Adrenal gland (tissue), 9 donors: ENCODE measurements at regions not wholly inside any gene's neighbourhood (a gene's known extent, or its start where the extent isn't known, plus 50 kb on each side); places are given as distances from the start of the nearest gene placed in this dataset.

Experiments
- DNase-seq, 7 donors: peaks; one replicate each; pipeline ENCODE4 v3.0.0-alpha.2; 2019 to 2020
- H3K27ac ChIP-seq, 5 donors: fragments of 200-600 bp; sonication (generic) in 4 of 5; 1 replicate in 3 of 5; 2 replicates in 2 of 5; pipeline versions ENCODE4 v1.5.1 to v1.8.0; 2016 to 2020; ENCODE audit warnings: mild to moderate bottlenecking in 1 of 5
- H3K27me3 ChIP-seq: fragments of 200-600 bp; 2 replicates; pipeline ENCODE4 v1.8.0; 2021
- H3K36me3 ChIP-seq, 2 donors: fragments of 200-600 bp; replicated peaks in 1 of 2; 1 replicate in 1 of 2; 2 replicates in 1 of 2; pipeline versions ENCODE4 v1.5.1 to v1.8.0; 2018 to 2022
- H3K4me1 ChIP-seq, 2 donors: fragments of 200-600 bp; replicated peaks in 1 of 2; 1 replicate in 1 of 2; 2 replicates in 1 of 2; pipeline versions ENCODE4 v1.5.1 to v1.8.0; 2018 to 2021
- H3K4me3 ChIP-seq, 4 donors: fragments of 200-600 bp; sonication (generic) in 3 of 4; one replicate each; pipeline ENCODE4 v1.5.1; 2016 to 2018
- H3K9me3 ChIP-seq, 3 donors: fragments of 200-600 bp; sonication (generic) in 1 of 3; replicated peaks in 1 of 3; 1 replicate in 2 of 3; 2 replicates in 1 of 3; pipeline versions ENCODE4 v1.5.1 to v1.8.0; 2016 to 2021
- POLR2A ChIP-seq, 2 donors: fragments of 450-650 bp; IDR thresholded peaks; one replicate each; pipeline ENCODE4 v1.6.1; 2017; ENCODE audit warnings: antibody characterized with exemption in 2 of 2, mild to moderate bottlenecking in 2 of 2, moderate library complexity in 1 of 2
- WGBS, 4 donors: extraction: QIAGEN DNeasy Blood & Tissue Kit in 2 of 4; methylation state at CpG; one replicate each; pipeline versions ENCODE4 v1.1.5 to v1.1.7; 2013 to 2017; 5-methylcytosine and 5-hydroxymethylcytosine counted together
- intact Hi-C, 2 donors: fragments of 100-400 bp; cut with DNase I; formaldehyde crosslinking; loops; one replicate each; pipeline versions ENCODE4 v1.14.1 to v1.15.0; 2022 to 2023
- TF ChIP-seq, protein P1 (sequence below), 6 experiments: fragments of 450-650 bp in 4 of 6; fragments of 200-600 bp in 2 of 6; sonication (generic) in 1 of 6; IDR thresholded peaks; 1 replicate in 5 of 6; 2 replicates in 1 of 6; pipeline versions ENCODE4 v1.5.1 to v1.8.0; 2016 to 2021; ENCODE audit warnings: antibody characterized with exemption in 6 of 6, mild to moderate bottlenecking in 2 of 6, moderate library complexity in 1 of 6
- donor health status: healthy with polysubstance abuse.
- donor health status: Bipolar disorder and iron deficiency.
- donor health status: DM: yes; HTN: yes; CAD: no.
- donor health status: DM: no; HTN: no; CAD: no.
- donor health status: DM: no; HTN: no; CAD: no.

DNA sequence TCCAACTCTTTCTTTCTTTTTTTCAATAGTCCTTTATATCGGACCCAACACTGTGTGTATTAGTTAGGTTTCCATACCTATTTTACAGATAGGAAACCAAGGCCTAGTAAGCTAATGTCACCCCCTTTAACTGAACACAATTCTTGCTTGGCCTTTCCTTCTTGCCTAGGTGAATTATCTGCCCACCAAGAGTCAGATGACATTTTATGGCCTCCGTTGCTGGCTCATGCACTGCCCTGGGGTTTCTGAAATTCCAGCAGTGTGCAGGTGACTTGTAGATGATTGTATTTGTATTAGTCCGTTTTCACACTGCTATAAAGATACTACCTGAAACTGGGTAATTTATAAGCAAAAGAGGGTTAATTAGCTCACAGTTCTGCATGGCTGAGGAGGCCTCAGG is 293.8 kb downstream of the GAS1 start:
- no peaks in the 10 kb centered on the region for H3K4me1 ChIP-seq
- DNase-seq = no peak
- 48 to 91% (median 65%) methylated on average over 3 of the region's 3 CpGs for WGBS, 4 donors
- no peaks in the 10 kb centered on the region for H3K9me3 ChIP-seq
- H3K36me3 ChIP-seq = no peaks in the 10 kb centered on the region
- no peak overlapping the region for H3K27ac ChIP-seq
- TF ChIP-seq POLR2A (IDR thresholded peaks at IDR 0.05) = no peak
- TF ChIP-seq, protein P1, sequence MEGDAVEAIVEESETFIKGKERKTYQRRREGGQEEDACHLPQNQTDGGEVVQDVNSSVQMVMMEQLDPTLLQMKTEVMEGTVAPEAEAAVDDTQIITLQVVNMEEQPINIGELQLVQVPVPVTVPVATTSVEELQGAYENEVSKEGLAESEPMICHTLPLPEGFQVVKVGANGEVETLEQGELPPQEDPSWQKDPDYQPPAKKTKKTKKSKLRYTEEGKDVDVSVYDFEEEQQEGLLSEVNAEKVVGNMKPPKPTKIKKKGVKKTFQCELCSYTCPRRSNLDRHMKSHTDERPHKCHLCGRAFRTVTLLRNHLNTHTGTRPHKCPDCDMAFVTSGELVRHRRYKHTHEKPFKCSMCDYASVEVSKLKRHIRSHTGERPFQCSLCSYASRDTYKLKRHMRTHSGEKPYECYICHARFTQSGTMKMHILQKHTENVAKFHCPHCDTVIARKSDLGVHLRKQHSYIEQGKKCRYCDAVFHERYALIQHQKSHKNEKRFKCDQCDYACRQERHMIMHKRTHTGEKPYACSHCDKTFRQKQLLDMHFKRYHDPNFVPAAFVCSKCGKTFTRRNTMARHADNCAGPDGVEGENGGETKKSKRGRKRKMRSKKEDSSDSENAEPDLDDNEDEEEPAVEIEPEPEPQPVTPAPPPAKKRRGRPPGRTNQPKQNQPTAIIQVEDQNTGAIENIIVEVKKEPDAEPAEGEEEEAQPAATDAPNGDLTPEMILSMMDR (IDR thresholded peaks at IDR 0.05) = no peak
- H3K27me3 ChIP-seq = no peaks in the 10 kb centered on the region
- intact Hi-C loops = no loop called here
- H3K4me3 ChIP-seq = no peak overlapping the region

DNA sequence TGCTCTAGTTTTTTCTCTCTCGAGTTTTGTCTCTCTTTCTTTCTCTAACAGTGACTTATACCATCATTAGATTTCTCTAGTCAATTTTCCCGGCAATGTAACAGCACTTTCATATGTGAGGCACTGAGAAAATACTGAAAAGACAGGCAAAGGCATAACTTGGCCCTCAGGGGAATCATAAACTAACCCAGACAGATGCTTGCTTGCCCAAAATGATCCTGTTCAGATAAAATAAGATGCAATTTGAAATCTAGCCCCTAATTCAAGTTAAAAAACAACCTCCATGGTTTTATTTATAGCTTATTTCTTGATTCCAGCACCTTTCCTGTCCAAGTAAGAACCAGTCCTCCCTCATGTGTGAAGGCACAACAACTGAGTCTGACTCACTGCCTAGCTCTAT is 294.6 kb downstream of the GAS1 start:
- no peaks in the 10 kb centered on the region for H3K9me3 ChIP-seq
- no peaks in the 10 kb centered on the region for H3K27me3 ChIP-seq
- DNase-seq = no peak
- no peak overlapping the region for H3K4me3 ChIP-seq
- no peak overlapping the region for H3K27ac ChIP-seq
- 55 to 73% (median 66%) methylated on average over 2 of the region's 2 CpGs for WGBS, 4 donors
- H3K4me1 ChIP-seq = no peaks in the 10 kb centered on the region
- intact Hi-C loops = no loop called here
- TF ChIP-seq, protein P1 (IDR thresholded peaks at IDR 0.05) = no peak
- no peak for TF ChIP-seq POLR2A (IDR thresholded peaks at IDR 0.05)
- no peaks in the 10 kb centered on the region for H3K36me3 ChIP-seq

DNA sequence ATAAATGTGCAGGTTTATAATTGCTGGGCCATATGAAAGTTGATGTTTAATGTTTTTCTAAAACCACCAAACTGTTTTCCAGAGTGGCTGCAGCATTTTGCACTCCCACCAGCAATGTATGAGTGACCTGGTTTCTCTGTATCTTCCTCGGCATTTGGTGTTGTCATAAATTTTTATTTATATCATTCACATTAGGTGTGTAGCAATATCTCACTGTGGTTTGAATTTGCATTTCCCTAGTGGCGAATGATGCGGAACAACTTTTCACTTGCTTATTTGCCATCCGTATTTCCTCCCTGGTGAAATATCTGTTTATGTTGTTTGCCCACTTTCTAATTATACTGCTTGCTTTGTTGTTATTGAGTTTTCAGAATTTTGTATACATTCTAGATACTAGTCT is 295.7 kb upstream of the TUT7 start:
- Histone ChIP-seq H3K27me3 (no peaks in the 10 kb centered on the region), H3K4me1 (no peaks in the 10 kb centered on the region), H3K4me3 (no peak overlapping the region), H3K9me3 (no peaks in the 10 kb centered on the region), H3K36me3 (no peaks in the 10 kb centered on the region), H3K27ac (no peak overlapping the region)
- 76 to 88% (median 82%) methylated on average over 4 of the region's 4 CpGs for WGBS, 4 donors
- DNase-seq = no peak
- intact Hi-C loops = no loop called here
- TF ChIP-seq, protein P1 (IDR thresholded peaks at IDR 0.05) = no peak
- TF ChIP-seq POLR2A (IDR thresholded peaks at IDR 0.05) = no peak

DNA sequence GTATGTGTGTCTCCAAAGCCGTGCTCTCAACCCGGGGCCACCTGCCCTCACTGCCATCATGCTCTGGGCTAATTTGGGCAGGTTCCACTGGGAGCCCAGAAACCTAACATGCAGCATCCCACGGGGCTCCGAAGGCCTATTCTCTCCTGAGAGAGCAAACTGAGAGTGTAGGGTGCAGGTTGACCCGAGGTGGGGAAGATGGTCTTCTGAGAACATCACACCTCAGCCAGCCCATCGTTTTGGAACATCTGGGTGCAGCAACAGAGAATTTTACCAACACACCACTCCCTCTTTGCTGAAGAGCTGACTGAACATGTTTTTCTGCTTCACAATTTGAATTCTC is 294.6 kb upstream of the TUT7 start:
- Histone ChIP-seq H3K4me3 (no peak overlapping the region), H3K4me1 (no peaks in the 10 kb centered on the region), H3K36me3 (no peaks in the 10 kb centered on the region), H3K27me3 (no peaks in the 10 kb centered on the region), H3K27ac (no peak overlapping the region), H3K9me3 (no peaks in the 10 kb centered on the region)
- WGBS, 4 donors = 84 to 92% (median 86%) methylated on average over 4 to 6 of the region's 6 CpGs
- DNase-seq = no peak
- TF ChIP-seq, protein P1 (IDR thresholded peaks at IDR 0.05) = no peak
- TF ChIP-seq POLR2A (IDR thresholded peaks at IDR 0.05) = no peak
- intact Hi-C loops = no loop called here
